ENCODE measurements at regions not wholly inside any gene's neighbourhood (a gene's known extent, or its start where the extent isn't known, plus 50 kb on each side); places are given as distances from the start of the nearest gene placed in this dataset.
A peak's percentile ranks its signal among the peaks of the same experiment; 100 is the strongest.

DNA sequence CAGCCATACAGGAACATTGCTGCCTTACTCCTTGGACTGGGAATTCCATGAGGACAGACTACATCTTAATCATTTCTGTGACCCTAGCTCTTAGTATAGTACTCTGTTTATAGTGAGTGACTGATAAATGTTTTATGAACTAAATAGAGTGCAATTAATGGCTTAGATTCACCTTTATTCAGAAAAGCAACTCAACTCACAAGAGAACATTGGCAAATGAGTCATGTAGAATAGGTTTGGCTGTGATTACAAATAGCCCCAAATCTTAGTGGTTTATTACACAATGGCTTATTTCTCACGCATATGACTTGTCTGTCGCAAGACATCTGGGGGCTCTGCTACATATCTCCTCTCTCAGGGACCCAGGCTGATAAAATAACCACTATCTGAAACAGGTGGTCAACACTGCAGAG, 121.6 kb upstream of the KL start:
- TF ChIP-seq, protein P1, sequence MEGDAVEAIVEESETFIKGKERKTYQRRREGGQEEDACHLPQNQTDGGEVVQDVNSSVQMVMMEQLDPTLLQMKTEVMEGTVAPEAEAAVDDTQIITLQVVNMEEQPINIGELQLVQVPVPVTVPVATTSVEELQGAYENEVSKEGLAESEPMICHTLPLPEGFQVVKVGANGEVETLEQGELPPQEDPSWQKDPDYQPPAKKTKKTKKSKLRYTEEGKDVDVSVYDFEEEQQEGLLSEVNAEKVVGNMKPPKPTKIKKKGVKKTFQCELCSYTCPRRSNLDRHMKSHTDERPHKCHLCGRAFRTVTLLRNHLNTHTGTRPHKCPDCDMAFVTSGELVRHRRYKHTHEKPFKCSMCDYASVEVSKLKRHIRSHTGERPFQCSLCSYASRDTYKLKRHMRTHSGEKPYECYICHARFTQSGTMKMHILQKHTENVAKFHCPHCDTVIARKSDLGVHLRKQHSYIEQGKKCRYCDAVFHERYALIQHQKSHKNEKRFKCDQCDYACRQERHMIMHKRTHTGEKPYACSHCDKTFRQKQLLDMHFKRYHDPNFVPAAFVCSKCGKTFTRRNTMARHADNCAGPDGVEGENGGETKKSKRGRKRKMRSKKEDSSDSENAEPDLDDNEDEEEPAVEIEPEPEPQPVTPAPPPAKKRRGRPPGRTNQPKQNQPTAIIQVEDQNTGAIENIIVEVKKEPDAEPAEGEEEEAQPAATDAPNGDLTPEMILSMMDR (IDR thresholded peaks at IDR 0.05), result no peak

DNA sequence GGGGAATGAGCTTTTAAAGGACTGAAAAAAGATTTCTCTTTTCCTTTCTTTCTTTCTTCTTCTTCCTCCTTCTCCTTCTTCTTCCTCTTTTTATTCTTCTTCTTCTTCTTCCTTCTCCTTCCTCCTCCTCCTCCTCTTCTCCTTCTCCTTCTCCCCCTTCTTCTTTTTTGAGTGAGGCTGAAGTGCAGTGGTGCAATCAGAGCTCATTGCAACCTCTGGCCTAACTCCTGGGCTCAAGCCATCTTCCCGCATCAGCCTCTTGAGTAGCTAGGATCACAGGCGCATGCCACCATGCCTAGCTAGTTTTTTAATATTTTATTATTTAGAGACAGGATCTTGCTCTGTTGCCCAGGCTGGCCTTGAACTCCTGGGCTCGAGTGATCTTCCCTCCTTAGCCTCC, 120.9 kb upstream of the KL start:
- Mint-ChIP-seq H3K9me3 (no peaks in the 10 kb centered on the region), H3K27me3 (ENCODE audit: insufficient read depth) (peaks cover 9% of the 10 kb centered on the region), H3K4me1 (ENCODE audit: low read depth) (peaks cover 7% of the 10 kb centered on the region; the same call in 1 of the 2 replicates), H3K27ac (no peak overlapping the region), H3K36me3 (ENCODE audit: low read depth) (no peaks in the 10 kb centered on the region), H3K4me3 (no peak overlapping the region)
- TF ChIP-seq, protein P1 (IDR thresholded peaks at IDR 0.05), result no peak
- DNase-seq, result no peak

More for the DNA sequence above, 121.6 kb upstream of the KL start:
- Mint-ChIP-seq H3K4me1 (ENCODE audit: low read depth) (peaks cover 14% of the 10 kb centered on the region; the same call in 1 of the 2 replicates), H3K27ac (no peak overlapping the region), H3K36me3 (ENCODE audit: low read depth) (no peaks in the 10 kb centered on the region), H3K4me3 (no peak overlapping the region), H3K27me3 (ENCODE audit: insufficient read depth) (peaks cover 9% of the 10 kb centered on the region), H3K9me3 (no peaks in the 10 kb centered on the region)
- DNase-seq, result no peak

DNA sequence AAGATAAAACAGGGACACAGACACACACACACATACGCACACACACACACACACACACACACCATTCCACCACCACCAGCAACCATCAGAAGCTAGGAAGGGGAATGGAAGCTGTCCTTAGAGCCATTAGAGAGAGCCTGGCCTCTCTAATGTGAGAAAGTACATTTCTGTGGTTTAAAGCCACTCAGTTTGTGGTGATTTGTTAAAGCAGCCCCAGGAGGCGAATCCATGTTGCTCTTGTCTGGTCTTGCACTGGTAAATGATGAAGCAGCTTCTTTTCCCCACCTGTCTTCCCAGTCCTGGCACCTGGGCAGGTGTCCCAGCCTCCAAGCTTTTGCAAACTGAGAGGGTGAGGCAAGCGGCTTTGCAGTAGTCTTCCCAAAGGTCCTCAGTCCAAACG, 118.9 kb upstream of the KL start:
- H3K4me1 Mint-ChIP-seq (ENCODE audit: low read depth), result peaks cover 15% of the 10 kb centered on the region
- no peak for DNase-seq
- peaks cover 11% of the 10 kb centered on the region for H3K27me3 Mint-ChIP-seq (ENCODE audit: insufficient read depth)
- no peak overlapping the region for H3K27ac Mint-ChIP-seq
- TF ChIP-seq, protein P1 (IDR thresholded peaks at IDR 0.05), result no peak
- no peak overlapping the region for H3K4me3 Mint-ChIP-seq
- no peaks in the 10 kb centered on the region for H3K9me3 Mint-ChIP-seq
- no peaks in the 10 kb centered on the region for H3K36me3 Mint-ChIP-seq (ENCODE audit: low read depth)

DNA sequence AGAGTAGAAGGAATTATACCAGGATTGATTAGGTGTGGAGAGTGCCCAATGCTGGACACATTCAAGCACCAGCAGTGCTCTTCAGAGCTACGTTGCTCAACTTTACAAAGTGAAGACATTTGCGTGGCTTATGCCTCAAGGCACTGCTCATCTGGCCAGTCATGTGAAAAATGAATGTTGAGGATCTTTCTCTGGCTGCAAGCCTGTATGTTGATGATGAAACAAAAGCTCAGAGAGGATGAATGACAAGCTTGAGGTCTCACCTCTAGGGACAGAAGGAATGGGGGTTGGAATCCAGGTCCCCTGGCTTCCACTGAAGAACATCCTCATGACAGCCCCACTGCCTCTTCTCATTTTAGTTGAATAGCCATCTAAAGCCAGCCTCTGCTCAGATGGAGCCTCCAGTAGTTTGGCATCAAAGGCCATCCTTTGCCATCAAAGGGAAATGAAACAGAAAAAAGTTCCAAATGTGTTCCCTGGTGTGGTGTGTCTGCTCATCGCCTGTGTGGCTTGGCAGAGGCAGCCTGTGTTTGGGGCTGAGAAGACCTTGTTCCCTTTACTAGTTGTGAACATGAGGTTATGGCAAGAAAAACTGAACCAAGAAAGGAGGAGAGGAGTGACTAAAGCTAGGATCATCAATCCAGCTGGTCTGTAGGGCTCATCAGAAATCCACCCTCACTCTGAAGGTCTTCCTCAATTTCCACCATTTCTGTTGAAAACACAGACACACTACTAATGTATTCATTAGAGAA, 114.0 kb upstream of the KL start:
- Mint-ChIP-seq H3K27me3 (ENCODE audit: insufficient read depth) (peaks cover 13% of the 10 kb centered on the region), H3K36me3 (ENCODE audit: low read depth) (no peaks in the 10 kb centered on the region), H3K4me3 (peak overlapping the region; percentile 66), H3K9me3 (no peaks in the 10 kb centered on the region), H3K4me1 (ENCODE audit: low read depth) (peaks cover 42% of the 10 kb centered on the region), H3K27ac (peak overlapping the region; percentile 61)
- TF ChIP-seq, protein P1 (IDR thresholded peaks at IDR 0.05), result no peak
- DNase-seq, result no peak

DNA sequence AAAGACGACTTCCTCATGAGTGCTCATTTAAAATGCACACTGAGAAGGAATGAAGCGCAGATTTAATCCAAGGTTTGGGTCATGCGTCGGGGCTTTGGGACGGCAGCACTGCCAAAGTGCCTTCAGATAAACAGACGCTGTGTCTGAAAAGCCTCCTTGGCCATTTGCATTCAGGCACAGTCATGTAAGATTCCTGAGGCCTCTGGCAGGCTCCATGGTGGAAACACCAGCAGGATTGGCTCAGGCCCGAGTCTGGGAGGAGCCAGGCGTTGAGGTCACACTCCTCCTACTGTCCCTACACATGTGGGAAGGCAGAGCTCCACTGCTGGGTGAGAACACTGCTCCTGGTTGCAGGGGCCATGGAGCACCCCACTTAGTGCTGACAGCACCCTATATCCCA, 113.3 kb upstream of the KL start:
- peak; percentile 52 for DNase-seq
- Mint-ChIP-seq H3K36me3 (ENCODE audit: low read depth) (no peaks in the 10 kb centered on the region), H3K27ac (peak overlapping the region; percentile 61), H3K9me3 (no peaks in the 10 kb centered on the region), H3K27me3 (ENCODE audit: insufficient read depth) (peaks cover 9% of the 10 kb centered on the region), H3K4me3 (peak overlapping the region; percentile 66), H3K4me1 (ENCODE audit: low read depth) (peaks cover 42% of the 10 kb centered on the region)
- TF ChIP-seq, protein P1 (IDR thresholded peaks at IDR 0.05), result no peak
